Esophagus squamous epithelium (tissue), 5 donors: ENCODE measurements at regions not wholly inside any gene's neighbourhood (a gene's known extent, or its start where the extent isn't known, plus 50 kb on each side); places are given as distances from the start of the nearest gene placed in this dataset.
"Not testable (repeated sequence)": the region's sequence is repeated elsewhere in the genome, so short reads cannot be mapped to it uniquely, and the experiment has no call there.

Source experiments
- DNase-seq: peaks from one replicate; lab custom pipeline; 2025; lab: John Stamatoyannopoulos, UW
- H3K27ac ChIP-seq, 4 donors: fragments of 200-600 bp; sonication (generic); one replicate each; pipeline ENCODE4 v1.5.1; 2016 to 2019; ENCODE audit warnings: mild to moderate bottlenecking in 1 of 4
- H3K27me3 ChIP-seq, 4 donors: fragments of 200-600 bp; sonication (generic); 1 replicate in 3 of 4; 2 replicates in 1 of 4; pipeline versions ENCODE4 v1.5.1 to v1.6.0; 2017 to 2021; ENCODE audit warnings: antibody characterized with exemption in 1 of 4
- H3K36me3 ChIP-seq, 3 donors: fragments of 200-600 bp; sonication (generic); one replicate each; pipeline ENCODE4 v1.5.1; 2016 to 2019
- H3K4me1 ChIP-seq, 3 donors: fragments of 200-600 bp; sonication (generic); one replicate each; pipeline ENCODE4 v1.5.1; 2017 to 2019
- H3K4me3 ChIP-seq, 4 donors: fragments of 200-600 bp; sonication (generic); 1 replicate in 3 of 4; 2 replicates in 1 of 4; pipeline ENCODE4 v1.5.1; 2016 to 2019; ENCODE audit warnings: mild to moderate bottlenecking in 2 of 4, moderate library complexity in 1 of 4
- H3K9me3 ChIP-seq, 3 donors: fragments of 200-600 bp; sonication (generic); one replicate each; pipeline ENCODE4 v1.5.1; 2016 to 2019
- CTCF ChIP-seq, 6 experiments: fragments of 450-650 bp in 4 of 6; fragments of 200-600 bp in 2 of 6; sonication (generic) in 2 of 6; IDR thresholded peaks; one replicate each; pipeline ENCODE4 v1.5.1; 2016 to 2019; ENCODE audit warnings: antibody characterized with exemption in 6 of 6, mild to moderate bottlenecking in 4 of 6, moderate library complexity in 4 of 6
- POLR2A ChIP-seq, 4 donors: fragments of 450-650 bp; IDR thresholded peaks; one replicate each; pipeline ENCODE4 v1.6.1; 2017; ENCODE audit warnings: antibody characterized with exemption in 4 of 4, mild to moderate bottlenecking in 4 of 4, moderate library complexity in 3 of 4
- WGBS, 2 donors: methylation state at CpG; one replicate each; pipeline ENCODE4 v1.1.5; 2018; 5-methylcytosine and 5-hydroxymethylcytosine counted together
- intact Hi-C: fragments of 100-400 bp; cut with DNase I; formaldehyde crosslinking; loops from one replicate; pipeline ENCODE4 v1.15.0; 2022
- donor health status: DM: yes; HTN: yes; CAD: no.

DNA sequence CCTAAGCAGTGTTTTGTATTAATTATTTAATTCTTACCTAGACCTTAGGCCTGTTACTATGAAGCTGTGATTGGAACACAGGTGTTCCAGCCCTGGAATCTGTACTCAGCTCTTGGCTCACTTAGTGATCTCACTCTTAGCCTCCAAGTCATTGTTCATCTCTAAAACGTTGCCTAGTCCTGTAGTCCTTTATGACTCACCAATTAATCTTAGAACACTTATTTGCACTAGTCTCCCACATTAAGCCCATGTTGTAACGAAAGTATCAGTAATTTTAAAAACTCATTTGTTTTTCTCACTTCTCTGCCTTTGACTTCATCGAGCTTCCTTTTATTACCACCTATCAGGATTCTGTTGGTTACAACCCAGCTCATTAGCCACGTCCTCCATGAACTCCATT is 1224.7 kb upstream of the TENM3 start:
- TF ChIP-seq CTCF (IDR thresholded peaks at IDR 0.05) = no peak
- Histone ChIP-seq H3K36me3 (no peaks in the 10 kb centered on the region), H3K4me1 (no peaks in the 10 kb centered on the region), H3K27me3 (no peaks in the 10 kb centered on the region), H3K4me3 (no peak overlapping the region), H3K27ac (no peak overlapping the region), H3K9me3 (no peaks in the 10 kb centered on the region)
- 14 to 23% methylated on average over 4 of the region's 4 CpGs for WGBS, 2 donors
- no peak for DNase-seq
- intact Hi-C loops = no loop called here

- no peak overlapping the region for H3K27ac ChIP-seq
- no peaks in the 10 kb centered on the region for H3K27me3 ChIP-seq
- no peak for TF ChIP-seq POLR2A (IDR thresholded peaks at IDR 0.05)
- no peak for TF ChIP-seq CTCF (IDR thresholded peaks at IDR 0.05)
- no peaks in the 10 kb centered on the region for H3K9me3 ChIP-seq
- H3K4me3 ChIP-seq = no peak overlapping the region
- H3K4me1 ChIP-seq = no peaks in the 10 kb centered on the region
- intact Hi-C loops = no loop called here
- 57 to 62% methylated on average over 5 of the region's 5 CpGs for WGBS, 2 donors
- H3K36me3 ChIP-seq = no peaks in the 10 kb centered on the region
- DNase-seq = no peak
Measured at GRCh38 chr4:181018913-181019312, 1224.3 kb upstream of the TENM3 start.

DNA sequence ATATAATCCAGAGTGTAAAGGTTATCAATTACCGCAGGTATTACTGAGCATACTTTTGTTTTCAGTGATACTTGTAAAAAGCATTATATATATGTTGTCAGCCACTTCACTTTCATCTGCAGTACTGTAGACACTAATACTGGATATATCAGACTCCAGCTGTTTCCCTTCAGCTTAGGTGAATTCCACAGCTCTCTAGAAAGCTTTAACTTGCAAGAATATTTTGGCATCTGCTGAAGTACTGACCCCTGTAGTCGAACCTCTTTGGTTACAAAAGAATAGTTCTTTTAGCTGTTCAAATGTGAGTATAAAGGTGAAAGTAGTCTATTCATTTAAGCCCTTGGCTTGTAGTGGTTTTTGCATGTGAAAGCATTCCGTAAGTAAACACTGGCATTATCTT is 1222.7 kb upstream of the TENM3 start:
- intact Hi-C loops = no loop called here
- Histone ChIP-seq H3K9me3 (no peaks in the 10 kb centered on the region), H3K27ac (no peak overlapping the region), H3K4me1 (no peaks in the 10 kb centered on the region), H3K27me3 (no peaks in the 10 kb centered on the region), H3K36me3 (no peaks in the 10 kb centered on the region), H3K4me3 (no peak overlapping the region)
- no peak for DNase-seq
- no peak for TF ChIP-seq CTCF (IDR thresholded peaks at IDR 0.05)
- no peak for TF ChIP-seq POLR2A (IDR thresholded peaks at IDR 0.05)
- whole genome bisulfite sequencing, 2 donors = 40 to 61% methylated on average over 3 of the region's 3 CpGs

- no peak for TF ChIP-seq CTCF (IDR thresholded peaks at IDR 0.05)
- no peaks in the 10 kb centered on the region for H3K4me1 ChIP-seq
- H3K27ac ChIP-seq = no peak overlapping the region
- intact Hi-C loops = no loop called here
- WGBS, 2 donors = 79 to 81% methylated on average over 1 of the region's 1 CpG
- no peak overlapping the region for H3K4me3 ChIP-seq
- no peak for DNase-seq
- H3K36me3 ChIP-seq = no peaks in the 10 kb centered on the region
- no peaks in the 10 kb centered on the region for H3K27me3 ChIP-seq
- H3K9me3 ChIP-seq = no peaks in the 10 kb centered on the region
Measured at GRCh38 chr4:181021213-181021612, 1222.0 kb upstream of the TENM3 start.

- DNase-seq, H3K36me3 ChIP-seq, H3K9me3 ChIP-seq, intact Hi-C loops, H3K4me3 ChIP-seq, H3K27me3 ChIP-seq: not testable (repeated sequence)
- peaks cover 0 to 12% (median 0%) of the 10 kb centered on the region in 3 donors for H3K4me1 ChIP-seq
- peak overlapping the region in 2 of 4 donors; percentile 23 to 62 for H3K27ac ChIP-seq
- WGBS, 2 donors = 38 to 50% methylated on average over 12 to 14 of the region's 14 CpGs
Measured at GRCh38 chr4:181030135-181030921, 1212.9 kb upstream of the TENM3 start.
